D721Med (cell line): ENCODE measurements at regions not wholly inside any gene's neighbourhood (a gene's known extent, or its start where the extent isn't known, plus 50 kb on each side); places are given as distances from the start of the nearest gene placed in this dataset.

Source experiments
- DNase-seq: peaks from one replicate; pipeline ENCODE4 v3.0.0; 2011; ENCODE audit warnings: low spot score; ENCODE audit not compliant: insufficient read length
- FAIRE-seq: peaks from 2 replicates; lab custom pipeline; 2011; peaks lifted over from hg19 to GRCh38; lab: Jason Lieb, UNC
- TF ChIP-seq, protein P1 (sequence below): IDR thresholded peaks from 2 replicates; pipeline ENCODE4 v1.5.1; 2012; ENCODE audit warnings: mild to moderate bottlenecking, control low read depth; ENCODE audit not compliant: insufficient read depth; ENCODE audit errors: missing control alignments

- TF ChIP-seq, protein P1, sequence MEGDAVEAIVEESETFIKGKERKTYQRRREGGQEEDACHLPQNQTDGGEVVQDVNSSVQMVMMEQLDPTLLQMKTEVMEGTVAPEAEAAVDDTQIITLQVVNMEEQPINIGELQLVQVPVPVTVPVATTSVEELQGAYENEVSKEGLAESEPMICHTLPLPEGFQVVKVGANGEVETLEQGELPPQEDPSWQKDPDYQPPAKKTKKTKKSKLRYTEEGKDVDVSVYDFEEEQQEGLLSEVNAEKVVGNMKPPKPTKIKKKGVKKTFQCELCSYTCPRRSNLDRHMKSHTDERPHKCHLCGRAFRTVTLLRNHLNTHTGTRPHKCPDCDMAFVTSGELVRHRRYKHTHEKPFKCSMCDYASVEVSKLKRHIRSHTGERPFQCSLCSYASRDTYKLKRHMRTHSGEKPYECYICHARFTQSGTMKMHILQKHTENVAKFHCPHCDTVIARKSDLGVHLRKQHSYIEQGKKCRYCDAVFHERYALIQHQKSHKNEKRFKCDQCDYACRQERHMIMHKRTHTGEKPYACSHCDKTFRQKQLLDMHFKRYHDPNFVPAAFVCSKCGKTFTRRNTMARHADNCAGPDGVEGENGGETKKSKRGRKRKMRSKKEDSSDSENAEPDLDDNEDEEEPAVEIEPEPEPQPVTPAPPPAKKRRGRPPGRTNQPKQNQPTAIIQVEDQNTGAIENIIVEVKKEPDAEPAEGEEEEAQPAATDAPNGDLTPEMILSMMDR, result no peak
- no peak for DNase-seq
- no peak for FAIRE-seq
These were observed 530.2 kb upstream of the ZEB2 start for GRCh38 chr2:145050134-145050533.

DNA sequence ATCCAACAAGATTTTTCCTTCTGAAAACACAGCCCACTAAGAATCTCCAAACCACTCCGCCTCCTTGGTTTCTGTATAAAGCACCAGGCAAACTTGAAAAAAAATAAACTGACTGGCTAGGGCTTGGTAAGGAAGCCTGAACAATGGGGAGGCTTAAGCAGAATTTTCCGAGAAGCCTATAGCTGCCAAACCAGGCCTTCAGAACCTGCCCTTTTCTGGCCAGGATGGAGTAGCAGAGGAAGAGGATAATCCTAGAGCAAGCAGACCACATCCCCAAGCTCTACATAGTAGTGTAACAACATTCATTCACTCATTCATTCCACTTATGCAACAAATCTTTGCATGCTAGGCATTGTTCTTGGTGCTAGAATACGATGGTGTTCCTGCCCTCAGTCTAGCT lies 529.6 kb upstream of the ZEB2 start:
- no peak for FAIRE-seq
- TF ChIP-seq, protein P1, result no peak
- no peak for DNase-seq

DNA sequence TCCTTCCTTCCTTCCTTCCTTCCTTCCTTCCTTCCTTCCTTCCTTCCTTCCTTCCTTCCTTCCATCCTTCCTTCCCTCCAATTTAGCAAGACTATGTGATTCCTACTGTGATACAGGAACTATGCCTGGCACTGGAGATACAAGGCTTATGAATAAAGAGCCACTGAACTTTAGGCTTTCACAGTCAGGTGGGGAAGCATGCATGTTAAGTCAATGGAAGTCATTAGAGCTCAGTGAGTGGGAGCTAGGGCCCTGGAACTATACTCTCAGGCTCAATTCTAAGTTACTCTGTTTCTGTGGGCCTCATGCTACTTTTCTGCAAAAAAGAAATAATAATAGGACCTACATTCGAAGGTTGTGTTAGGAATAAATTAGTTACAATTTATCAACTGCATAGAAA lies 527.6 kb upstream of the ZEB2 start:
- DNase-seq, result no peak
- no peak for FAIRE-seq
- TF ChIP-seq, protein P1, result no peak

- no peak for FAIRE-seq
- DNase-seq, result no peak
- TF ChIP-seq, protein P1, result no peak
These were observed 524.6 kb upstream of the ZEB2 start for GRCh38 chr2:145044491-145044890.

DNA sequence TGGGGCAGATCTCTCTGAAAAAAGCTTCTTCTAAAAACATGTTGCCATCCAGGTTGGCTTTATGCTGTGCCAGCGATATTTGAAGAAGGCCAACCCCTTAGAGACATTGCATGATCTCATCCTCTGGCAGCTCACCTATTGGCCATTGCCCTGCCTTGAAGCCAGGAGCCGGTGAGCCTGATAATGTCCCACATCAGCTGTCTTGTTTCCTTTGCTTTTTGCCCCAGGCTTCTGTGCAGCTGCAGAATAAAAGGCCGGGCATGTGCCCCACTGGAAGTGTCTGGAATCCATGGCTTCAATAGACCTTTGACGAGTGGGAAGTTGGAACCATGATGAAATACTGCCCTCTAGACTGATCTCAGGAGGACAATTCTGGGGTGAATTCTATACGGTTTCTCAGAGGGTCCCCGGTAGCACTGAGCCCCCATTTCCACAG lies 523.5 kb upstream of the ZEB2 start:
- TF ChIP-seq, protein P1, result no peak
- DNase-seq (no peak), FAIRE-seq (no peak)

GRCh38 chr2:145041706-145042105 lies 521.8 kb upstream of the ZEB2 start:
- FAIRE-seq (no peak), DNase-seq (no peak)
- TF ChIP-seq, protein P1, result no peak

DNA sequence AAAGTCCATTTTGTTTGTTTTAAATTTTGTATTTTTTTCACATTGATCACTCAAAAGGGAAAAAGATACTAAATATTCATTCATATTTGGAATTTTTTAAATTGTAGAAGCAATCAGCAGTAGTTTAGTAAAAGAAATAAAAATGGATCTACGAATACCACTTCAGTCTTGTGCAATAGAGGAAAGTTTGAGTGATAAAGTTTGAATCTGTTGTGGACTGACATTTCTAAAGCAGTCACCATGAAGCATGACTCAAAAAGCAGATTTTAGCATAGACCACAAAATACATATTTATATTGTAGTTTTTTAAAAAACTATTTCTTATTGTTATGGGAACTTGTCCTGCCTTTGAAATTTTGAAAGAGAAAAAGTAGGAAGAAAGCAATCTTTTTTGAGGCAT lies 520.5 kb upstream of the ZEB2 start:
- DNase-seq (no peak), FAIRE-seq (no peak)
- TF ChIP-seq, protein P1, result no peak
